HG03342 (cell line): ENCODE measurements at regions not wholly inside any gene's neighbourhood (a gene's known extent, or its start where the extent isn't known, plus 50 kb on each side); places are given as distances from the start of the nearest gene placed in this dataset.
"Not testable (repeated sequence)": the region's sequence is repeated elsewhere in the genome, so short reads cannot be mapped to it uniquely, and the experiment has no call there.

ENCODE experiments used
- ATAC-seq: cut with Tn5 transposase; IDR thresholded peaks from one replicate; pipeline ENCODE4 v1.9.1; 2021; ENCODE audit warnings: mild to moderate bottlenecking, moderate library complexity; ENCODE audit not compliant: unreplicated experiment

- no peak for ATAC-seq
These were observed 93.9 kb downstream of the TEX35 start for GRCh38 chr1:178606839-178607238.

DNA sequence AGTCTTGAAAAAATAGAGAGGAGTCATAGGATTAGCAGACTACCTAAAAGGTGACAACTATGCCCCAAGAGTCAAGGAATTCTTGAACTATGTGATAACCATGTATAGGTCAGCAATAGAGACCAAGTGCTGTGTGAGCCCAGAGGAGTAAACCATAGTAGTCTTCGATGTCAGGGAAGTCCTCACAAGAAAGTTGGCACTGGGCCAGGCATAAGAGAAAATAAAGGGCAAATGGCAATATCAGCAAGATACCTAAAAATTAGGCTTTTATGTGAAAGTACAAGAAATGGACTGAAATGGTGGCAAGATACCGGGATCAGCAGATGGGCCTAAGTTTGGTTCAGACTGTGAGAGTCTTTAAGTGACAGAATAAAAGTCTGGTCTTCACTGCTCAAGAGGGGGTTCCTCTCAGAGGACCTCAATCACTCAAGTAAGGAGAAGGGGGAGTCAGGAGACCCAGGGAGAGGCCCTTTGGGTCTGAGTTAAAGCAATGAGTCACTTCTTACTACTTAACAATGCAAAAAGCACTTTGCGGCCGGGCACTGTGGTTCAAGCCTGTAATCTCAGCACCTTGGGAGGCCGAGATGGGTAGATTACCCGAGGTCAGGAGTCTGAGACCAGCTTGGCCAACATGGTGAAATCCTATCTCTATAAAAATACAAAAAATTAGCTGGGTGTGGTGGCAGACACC lies 95.0 kb downstream of the TEX35 start:
- ATAC-seq: peak; percentile 60

- ATAC-seq: peak; percentile 17
These were observed 96.1 kb downstream of the TEX35 start for GRCh38 chr1:178609015-178609414.

- not testable (repeated sequence) for ATAC-seq
These were observed 97.9 kb downstream of the TEX35 start for GRCh38 chr1:178610690-178611410.

GRCh38 chr1:178612261-178612660 lies 99.4 kb downstream of the TEX35 start:
- ATAC-seq: no peak

DNA sequence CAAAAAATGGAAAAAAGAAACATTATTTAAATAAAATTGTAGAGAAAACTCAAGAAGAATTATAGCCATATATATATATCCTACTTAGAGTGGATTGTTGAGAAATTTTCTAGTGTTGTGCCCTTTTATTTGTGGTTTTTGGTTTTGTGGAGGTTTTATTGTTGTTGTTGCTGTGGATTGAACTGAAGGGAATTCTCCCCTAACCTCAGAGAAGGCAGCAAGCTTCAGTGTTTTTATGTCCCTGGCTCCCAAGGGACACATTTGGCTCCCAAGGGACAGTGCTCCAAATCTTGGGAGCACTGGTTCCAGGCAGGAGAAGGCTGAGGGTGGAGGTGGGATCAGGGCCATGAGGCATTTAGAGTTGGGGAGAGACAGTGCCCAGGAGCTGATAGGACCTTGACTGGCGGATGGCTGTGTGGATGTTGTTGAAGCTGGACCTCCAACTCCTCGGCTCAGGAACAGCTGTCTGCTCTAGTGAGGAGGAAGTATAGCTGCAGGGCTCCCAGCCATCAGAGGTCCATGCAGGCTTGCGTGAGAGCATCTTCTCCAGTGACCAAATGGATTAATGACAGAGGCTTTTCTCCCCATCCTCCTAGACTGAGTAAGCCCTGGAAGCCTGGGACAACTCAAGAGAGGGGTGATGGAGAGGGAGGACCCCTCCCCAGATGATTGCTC lies 100.5 kb downstream of the TEX35 start:
- no peak for ATAC-seq

GRCh38 chr1:178614286-178614685 lies 101.4 kb downstream of the TEX35 start:
- no peak for ATAC-seq

DNA sequence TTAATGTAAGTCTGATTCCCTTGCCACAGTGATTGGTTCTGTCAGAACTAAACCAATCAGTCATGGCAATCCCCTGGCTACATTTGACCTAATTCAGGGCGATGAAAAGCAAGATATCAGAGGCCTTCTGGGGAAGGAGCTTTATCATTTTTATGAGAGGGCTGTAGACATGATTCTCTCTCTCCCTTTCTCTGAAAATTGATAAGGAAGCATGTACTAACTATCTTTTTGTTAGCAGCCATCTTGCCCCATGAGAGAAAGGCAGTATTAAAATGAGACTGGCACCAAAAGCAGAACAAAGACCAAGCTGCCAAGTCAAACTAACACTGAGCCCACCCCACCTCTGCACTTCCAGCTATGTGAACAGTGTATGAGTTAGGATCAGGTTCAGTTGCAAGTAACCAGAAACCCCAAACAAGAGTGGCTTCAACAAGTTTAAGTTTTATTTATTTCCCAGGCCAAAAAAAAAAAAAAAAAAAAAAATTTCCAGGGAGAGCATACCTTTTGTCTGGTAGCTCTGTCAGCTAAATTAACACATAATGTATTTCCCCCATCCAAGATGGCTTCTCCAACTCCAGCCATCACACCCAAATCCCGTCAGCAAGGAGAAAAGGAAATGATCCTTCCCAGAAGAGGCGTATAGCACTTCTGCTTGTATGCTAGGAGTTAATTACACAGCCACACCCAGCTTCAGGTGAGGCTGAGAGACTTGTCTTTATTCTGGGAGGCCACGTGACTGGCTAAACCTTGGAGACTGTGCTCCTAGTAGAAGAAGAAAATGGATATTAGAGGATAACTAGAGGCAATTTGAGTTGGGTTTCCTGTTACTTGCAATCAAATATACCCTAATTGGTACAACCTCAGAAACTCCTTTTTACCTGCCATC lies 105.8 kb upstream of the RALGPS2 start:
- ATAC-seq: no peak

DNA sequence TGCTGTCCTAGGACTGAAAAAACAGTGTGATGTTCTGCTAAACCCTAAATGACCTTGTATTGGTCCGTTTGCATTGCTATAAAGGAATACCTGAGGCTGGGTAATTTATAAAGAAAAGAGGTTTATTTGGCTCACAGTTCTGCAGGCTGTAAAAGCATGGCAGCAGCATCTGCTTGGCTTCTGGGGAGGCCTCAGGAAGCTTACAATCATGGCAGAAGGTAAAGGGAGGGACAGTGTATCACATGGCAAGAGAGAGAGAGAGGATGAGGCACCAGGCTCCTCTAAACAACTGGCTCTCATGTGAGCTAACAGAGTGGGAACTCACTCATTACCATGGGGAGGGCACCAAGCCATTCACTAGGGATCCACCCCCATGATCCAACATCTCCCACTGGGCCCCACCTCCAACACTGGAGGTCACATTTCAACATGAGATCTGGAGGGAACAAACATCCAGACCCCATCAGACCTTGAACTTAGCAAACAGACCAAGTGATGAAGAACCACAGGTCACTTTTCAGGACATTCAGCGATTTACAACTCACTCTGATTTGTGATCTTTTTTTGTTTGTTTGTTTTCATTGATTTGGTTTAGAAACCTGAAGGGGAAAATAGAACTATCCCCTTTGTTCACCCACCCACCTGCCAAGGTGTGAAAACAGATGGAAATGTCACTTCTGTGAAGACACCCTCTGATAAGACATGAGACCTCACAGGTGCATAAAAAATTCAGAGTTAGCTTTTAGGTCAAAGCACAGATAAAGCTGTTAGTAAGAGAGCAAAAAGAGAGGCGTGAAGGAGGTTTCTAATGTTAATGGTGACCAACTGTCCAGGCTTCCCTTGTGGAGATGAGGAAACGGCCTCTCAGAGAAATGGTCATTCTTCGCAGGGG lies 104.2 kb upstream of the RALGPS2 start:
- ATAC-seq: no peak

GRCh38 chr1:178621822-178622221 lies 103.2 kb upstream of the RALGPS2 start:
- ATAC-seq: no peak

DNA sequence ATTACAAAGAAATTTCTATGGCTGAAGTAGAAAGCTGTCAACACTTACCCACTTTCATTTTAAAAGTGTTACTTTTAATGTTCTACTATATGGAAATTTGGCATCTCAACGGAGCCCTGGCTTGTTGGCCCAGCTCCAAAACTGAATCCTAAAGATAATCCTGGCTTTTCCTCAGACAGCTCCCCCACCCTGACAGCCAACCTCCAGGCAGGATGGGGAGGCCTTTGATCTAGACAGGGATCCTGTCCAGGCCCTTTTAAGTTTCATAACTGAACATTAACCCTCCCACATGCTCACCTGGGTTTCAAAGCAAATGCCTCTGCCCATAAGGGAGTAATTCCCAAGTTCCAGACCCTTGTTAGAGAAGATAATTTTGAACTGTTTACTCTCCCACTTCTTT lies 99.3 kb upstream of the RALGPS2 start:
- ATAC-seq: no peak

- ATAC-seq: no peak
These were observed 98.0 kb upstream of the RALGPS2 start for GRCh38 chr1:178627037-178627436.

- ATAC-seq: no peak
These were observed 96.3 kb upstream of the RALGPS2 start for GRCh38 chr1:178628637-178629251.

DNA sequence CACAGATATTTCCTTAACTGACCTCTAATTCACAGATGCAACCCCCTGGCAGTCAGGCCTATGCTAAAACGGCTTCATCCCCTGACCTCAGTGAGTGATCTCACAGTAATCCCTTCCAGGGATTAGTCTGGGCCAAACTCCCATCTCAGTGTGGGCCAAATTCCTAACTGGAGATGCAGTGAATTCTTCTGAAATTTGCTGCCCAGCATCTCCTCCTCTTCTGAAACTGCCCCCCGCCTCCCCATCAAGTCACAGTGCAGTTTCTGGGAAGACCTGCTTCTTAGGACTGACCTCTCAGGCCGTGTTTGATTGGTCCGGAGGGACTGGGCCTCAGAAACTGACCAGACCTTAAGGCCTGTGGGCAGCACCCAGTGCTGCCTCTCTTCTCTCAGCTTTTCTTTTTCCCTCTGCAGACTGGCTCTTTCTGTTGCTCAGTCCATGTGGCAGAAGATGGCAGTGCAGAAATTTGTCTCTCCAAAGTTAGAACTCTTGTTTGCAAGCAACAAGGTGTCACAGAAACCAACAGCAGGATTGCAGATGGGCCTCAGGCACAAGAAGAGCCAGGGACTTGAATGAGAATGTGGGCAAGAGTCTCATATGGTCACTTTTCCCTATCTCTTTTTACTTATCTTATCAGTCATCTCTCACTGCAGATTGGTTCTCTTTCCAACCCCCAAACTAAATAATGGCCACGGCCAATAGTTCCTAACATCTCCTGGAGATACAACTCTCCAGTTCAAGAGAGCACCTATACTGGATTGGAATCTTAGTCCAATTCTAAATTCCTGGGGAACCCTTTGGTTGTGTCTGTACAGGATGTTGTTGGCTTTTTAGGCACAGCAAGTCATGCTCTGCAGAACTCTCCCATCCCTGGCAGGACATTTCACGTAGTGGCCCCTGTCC lies 95.5 kb upstream of the RALGPS2 start:
- ATAC-seq: no peak

DNA sequence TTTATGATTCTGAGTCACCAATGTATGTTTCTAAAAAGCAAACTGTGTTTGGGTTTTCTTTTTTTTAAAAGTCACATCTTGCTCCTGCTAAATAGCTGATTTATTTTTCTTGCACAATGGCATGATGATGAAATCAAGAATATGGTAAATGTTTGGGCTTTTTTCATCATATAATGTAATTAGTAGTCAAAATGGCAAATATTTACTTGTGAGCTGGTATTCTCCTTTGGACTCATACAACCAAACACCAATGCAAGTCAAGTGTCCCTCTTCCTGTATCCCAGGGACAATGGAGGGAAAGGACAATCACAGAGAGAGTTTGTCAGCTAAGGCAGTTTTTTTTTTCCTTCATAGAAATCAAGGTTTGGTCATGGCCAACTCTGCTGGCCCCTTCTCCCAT lies 94.6 kb upstream of the RALGPS2 start:
- ATAC-seq: no peak

GRCh38 chr1:178632653-178633052 lies 92.4 kb upstream of the RALGPS2 start:
- ATAC-seq: no peak

DNA sequence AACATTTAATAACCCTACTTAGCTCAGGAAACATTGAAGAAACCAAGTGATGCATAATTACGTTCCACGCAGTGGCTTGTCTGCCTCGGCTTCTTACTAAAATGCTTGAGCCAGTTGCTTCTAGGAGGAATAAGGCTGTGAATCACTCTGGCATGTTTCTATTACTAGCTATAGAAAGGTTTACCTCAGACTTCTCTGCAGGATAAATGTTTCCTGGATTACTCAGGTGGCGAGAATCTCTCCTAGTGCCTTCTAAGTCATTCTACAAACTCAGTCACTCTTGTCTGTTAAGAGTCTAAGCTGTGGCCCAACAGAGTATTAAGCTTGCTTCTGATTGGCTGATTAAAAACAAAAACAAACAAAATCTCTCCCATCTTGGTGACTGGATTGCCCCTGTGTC lies 92.0 kb upstream of the RALGPS2 start:
- ATAC-seq: no peak

- no peak for ATAC-seq
These were observed 90.6 kb upstream of the RALGPS2 start for GRCh38 chr1:178634445-178634844.

GRCh38 chr1:178637841-178638240 lies 87.2 kb upstream of the RALGPS2 start:
- no peak for ATAC-seq
